Lower lobe of right lung (tissue), 2 donors: ENCODE measurements at regions not wholly inside any gene's neighbourhood (a gene's known extent, or its start where the extent isn't known, plus 50 kb on each side); places are given as distances from the start of the nearest gene placed in this dataset.

ENCODE experiments used
- ATAC-seq, 2 donors: fragments of 200-7000 bp; cut with Tn5 transposase; one replicate each; pipeline ENCODE4 v1.9.1; 2020 to 2022; ENCODE audit warnings: mild to moderate bottlenecking in 2 of 2, moderate library complexity in 2 of 2
- DNase-seq: peaks from one replicate; pipeline ENCODE4 v3.0.0-alpha.2; 2020
- H3K27ac ChIP-seq: fragments of 200-600 bp; one replicate; pipeline ENCODE4 v1.8.0; 2022
- H3K27me3 ChIP-seq: fragments of 200-600 bp; one replicate; pipeline ENCODE4 v1.8.0; 2022; ENCODE audit warnings: low read depth
- H3K36me3 ChIP-seq: fragments of 200-600 bp; one replicate; pipeline ENCODE4 v1.8.0; 2022; ENCODE audit warnings: mild to moderate bottlenecking
- H3K4me1 ChIP-seq: fragments of 200-600 bp; one replicate; pipeline ENCODE4 v1.8.0; 2022
- H3K4me3 ChIP-seq: fragments of 200-600 bp; one replicate; pipeline ENCODE4 v1.8.0; 2022; ENCODE audit warnings: mild to moderate bottlenecking
- H3K9me3 ChIP-seq: fragments of 200-600 bp; one replicate; pipeline ENCODE4 v1.8.0; 2022
- intact Hi-C: fragments of 100-400 bp; cut with DNase I; formaldehyde crosslinking; loops from one replicate; pipeline ENCODE4 v1.11.0; 2022
- TF ChIP-seq, protein P1 (sequence below): fragments of 200-600 bp; IDR thresholded peaks from one replicate; pipeline ENCODE4 v1.8.0; 2022; ENCODE audit warnings: antibody characterized with exemption, mild to moderate bottlenecking
- donor health status: DM: no; HTN: yes; CAD: no; lungs with severe emphysema.

DNA sequence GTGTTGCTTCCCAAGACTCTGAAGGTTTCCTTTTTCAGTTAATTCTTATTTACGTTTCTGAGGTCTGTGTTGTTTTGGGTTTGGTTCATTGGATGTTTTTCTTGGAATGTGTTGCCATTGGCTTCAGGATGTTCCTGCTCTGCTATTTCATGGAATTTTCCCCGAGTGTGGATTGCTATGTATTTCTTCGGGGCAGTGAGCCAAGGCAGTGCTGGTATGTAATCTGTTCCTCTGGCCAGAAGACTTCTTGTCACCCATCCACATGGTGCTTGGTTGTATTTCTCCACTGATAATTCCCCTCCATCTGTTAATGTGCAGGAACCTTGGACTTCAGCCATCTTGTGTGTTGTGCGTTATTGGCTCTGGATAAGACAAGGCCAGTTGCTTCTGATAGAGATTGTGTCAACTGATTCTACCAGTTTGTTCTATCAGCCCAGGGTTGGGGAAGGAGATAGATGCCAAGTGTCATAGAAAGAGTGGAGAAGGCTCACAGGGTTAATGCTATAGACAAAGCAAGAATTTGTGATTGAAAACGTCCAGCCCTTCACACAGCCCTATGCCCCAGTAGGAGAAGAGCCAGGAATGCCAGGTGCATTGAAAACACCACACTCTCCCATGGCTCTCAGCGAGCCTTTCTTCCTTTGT lies 505.2 kb downstream of the PLPP3 start:
- ATAC-seq (peak; percentile 66 to 77), DNase-seq (no peak)
- intact Hi-C loops, result no loop called here
- TF ChIP-seq, protein P1, sequence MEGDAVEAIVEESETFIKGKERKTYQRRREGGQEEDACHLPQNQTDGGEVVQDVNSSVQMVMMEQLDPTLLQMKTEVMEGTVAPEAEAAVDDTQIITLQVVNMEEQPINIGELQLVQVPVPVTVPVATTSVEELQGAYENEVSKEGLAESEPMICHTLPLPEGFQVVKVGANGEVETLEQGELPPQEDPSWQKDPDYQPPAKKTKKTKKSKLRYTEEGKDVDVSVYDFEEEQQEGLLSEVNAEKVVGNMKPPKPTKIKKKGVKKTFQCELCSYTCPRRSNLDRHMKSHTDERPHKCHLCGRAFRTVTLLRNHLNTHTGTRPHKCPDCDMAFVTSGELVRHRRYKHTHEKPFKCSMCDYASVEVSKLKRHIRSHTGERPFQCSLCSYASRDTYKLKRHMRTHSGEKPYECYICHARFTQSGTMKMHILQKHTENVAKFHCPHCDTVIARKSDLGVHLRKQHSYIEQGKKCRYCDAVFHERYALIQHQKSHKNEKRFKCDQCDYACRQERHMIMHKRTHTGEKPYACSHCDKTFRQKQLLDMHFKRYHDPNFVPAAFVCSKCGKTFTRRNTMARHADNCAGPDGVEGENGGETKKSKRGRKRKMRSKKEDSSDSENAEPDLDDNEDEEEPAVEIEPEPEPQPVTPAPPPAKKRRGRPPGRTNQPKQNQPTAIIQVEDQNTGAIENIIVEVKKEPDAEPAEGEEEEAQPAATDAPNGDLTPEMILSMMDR, result no peak
- Histone ChIP-seq H3K36me3 (no peaks in the 10 kb centered on the region), H3K4me1 (peaks cover 9% of the 10 kb centered on the region), H3K27ac (peak overlapping the region; percentile 63), H3K4me3 (no peak overlapping the region), H3K9me3 (no peaks in the 10 kb centered on the region), H3K27me3 (no peaks in the 10 kb centered on the region)

DNA sequence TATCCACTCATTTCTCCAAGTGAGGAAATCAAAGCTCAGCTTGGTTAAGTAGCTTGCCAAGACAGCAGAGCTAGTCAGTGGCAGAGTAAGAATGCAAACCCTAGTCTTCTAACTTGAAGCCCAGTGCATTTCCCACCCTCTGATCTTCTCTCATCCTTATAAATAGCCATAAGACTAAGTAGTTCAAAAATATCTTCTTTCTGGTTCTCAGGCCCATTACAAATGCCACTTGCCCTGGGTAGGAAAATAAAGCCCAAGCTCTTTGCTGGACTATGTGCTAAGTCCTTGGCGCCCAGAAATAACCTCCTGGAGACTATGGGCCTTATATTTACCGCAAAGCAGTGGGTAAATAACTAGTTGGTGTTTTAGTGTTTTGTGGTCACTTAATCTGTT lies 505.8 kb downstream of the PLPP3 start:
- Histone ChIP-seq H3K9me3 (no peaks in the 10 kb centered on the region), H3K36me3 (no peaks in the 10 kb centered on the region)
- intact Hi-C loops, result no loop called here

DNA sequence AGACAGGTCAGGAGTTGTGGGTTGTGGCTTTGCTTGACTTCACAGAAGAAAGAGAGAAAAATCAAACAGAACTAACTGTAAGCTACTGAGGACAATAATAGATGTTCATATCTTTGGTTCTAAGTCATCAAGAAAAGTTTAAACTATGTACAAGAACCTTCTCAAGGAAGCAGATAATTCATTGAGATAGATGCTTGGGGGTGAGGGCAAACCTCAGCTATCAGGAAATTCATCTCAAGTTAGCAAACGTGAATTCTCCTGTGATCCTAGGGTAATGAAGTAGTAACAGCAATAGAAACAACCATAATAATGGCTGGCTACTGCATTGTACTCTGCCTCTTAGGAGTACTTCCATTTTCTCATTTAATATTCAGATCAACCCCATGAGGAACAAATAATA lies 506.2 kb downstream of the PLPP3 start:
- no peak overlapping the region for H3K4me3 ChIP-seq
- peak overlapping the region; percentile 63 for H3K27ac ChIP-seq
- no peak for ATAC-seq
- peaks cover 9% of the 10 kb centered on the region for H3K4me1 ChIP-seq
- no peaks in the 10 kb centered on the region for H3K36me3 ChIP-seq
- no peaks in the 10 kb centered on the region for H3K9me3 ChIP-seq
- H3K27me3 ChIP-seq, result no peaks in the 10 kb centered on the region
- TF ChIP-seq, protein P1, result no peak
- intact Hi-C loops, result no loop called here
- no peak for DNase-seq

More for the DNA sequence above, 505.8 kb downstream of the PLPP3 start:
- H3K27me3 ChIP-seq, result no peaks in the 10 kb centered on the region
- TF ChIP-seq, protein P1, result no peak
- peaks cover 9% of the 10 kb centered on the region for H3K4me1 ChIP-seq
- no peak overlapping the region for H3K4me3 ChIP-seq
- peak overlapping the region; percentile 63 for H3K27ac ChIP-seq
- DNase-seq (no peak), ATAC-seq (no peak)

DNA sequence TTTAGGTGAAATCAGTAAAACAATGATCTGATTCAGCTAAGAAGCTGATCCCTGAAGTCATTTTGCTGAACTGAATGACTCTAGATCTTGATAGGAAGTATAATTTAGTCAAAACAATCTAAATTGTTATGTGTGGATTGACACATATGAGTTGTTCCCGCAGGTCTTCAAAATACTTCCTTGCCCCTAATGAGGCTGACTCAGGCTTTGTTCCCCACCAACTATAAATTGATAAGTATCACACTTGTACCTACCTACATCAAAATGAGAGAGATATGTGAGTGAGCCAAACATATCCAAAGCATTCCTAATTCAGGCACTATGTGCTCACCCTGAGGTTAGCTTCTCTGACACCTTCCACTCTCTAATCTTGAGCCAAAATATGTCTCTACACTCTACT lies 507.1 kb downstream of the PLPP3 start:
- no peak for ATAC-seq
- H3K4me3 ChIP-seq, result no peak overlapping the region
- DNase-seq, result no peak
- peaks cover 9% of the 10 kb centered on the region for H3K4me1 ChIP-seq
- H3K36me3 ChIP-seq, result no peaks in the 10 kb centered on the region
- TF ChIP-seq, protein P1, result no peak
- no peaks in the 10 kb centered on the region for H3K9me3 ChIP-seq
- intact Hi-C loops, result no loop called here
- H3K27me3 ChIP-seq, result no peaks in the 10 kb centered on the region
- peak overlapping the region; percentile 63 for H3K27ac ChIP-seq

DNA sequence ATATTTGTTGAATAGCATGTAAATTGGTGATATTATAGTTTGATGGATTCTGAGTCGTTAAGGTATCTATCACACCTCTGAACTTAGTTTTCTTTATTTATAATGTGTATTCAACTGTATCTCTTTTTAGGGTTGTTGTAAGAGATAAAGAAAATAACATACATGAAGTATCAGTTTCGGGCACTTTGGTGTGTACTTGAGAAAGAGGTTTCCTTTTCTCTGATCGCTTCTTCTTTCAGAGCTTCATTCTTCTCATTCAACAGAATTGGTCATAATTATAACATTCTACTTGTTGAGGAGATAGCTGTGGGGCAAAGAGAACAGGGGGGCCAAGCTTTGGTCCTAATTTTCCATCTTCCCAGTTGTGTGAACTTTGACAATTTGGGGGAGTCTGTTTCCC lies 508.0 kb downstream of the PLPP3 start:
- H3K27ac ChIP-seq, result no peak overlapping the region
- intact Hi-C loops, result no loop called here

More for the DNA sequence above, 508.0 kb downstream of the PLPP3 start:
- TF ChIP-seq, protein P1, result no peak
- Histone ChIP-seq H3K4me1 (peaks cover 9% of the 10 kb centered on the region), H3K4me3 (no peak overlapping the region), H3K9me3 (no peaks in the 10 kb centered on the region), H3K36me3 (no peaks in the 10 kb centered on the region), H3K27me3 (no peaks in the 10 kb centered on the region)
- ATAC-seq (no peak), DNase-seq (no peak)
